ENCODE measurements at regions not wholly inside any gene's neighbourhood (a gene's known extent, or its start where the extent isn't known, plus 50 kb on each side); places are given as distances from the start of the nearest gene placed in this dataset.

GRCh38 chr4:183393446-183393845 is 51.0 kb upstream of the CDKN2AIP start:
- intact Hi-C loops (cut with micrococcal nuclease) (no loop called here), dilution Hi-C loops (cut with HindIII; ENCODE audit: low sequenced_read_pairs, unreplicated experiment) (no loop called here), in situ Hi-C loops (cut with MboI; ENCODE audit: low sequenced_read_pairs) (loop anchor here (10.0 kb wide), 1 partner anchor 449 kb away; no protein-coding TSS in a partner anchor)
- ChIA-PET CTCF (interaction anchor here (0.6 kb wide), 1 partner anchor 21 kb away, joined by 5 read pairs; no protein-coding TSS in a partner anchor), POLR2A (ENCODE audit: unreplicated experiment) (no interaction called here)
- ATAC-seq (ENCODE audit: low read depth) (no peak), DNase-seq (no peak)
- no peak overlapping the region for H3K18ac ChIP-seq (ENCODE audit: low read depth, low read length)
- no peaks in the 10 kb centered on the region for H3K9me3 ChIP-seq (ENCODE audit: control insufficient read depth, insufficient read depth, low read length)
- H4K20me1 ChIP-seq (ENCODE audit: insufficient read depth, low read length), result no peaks in the 10 kb centered on the region
- no CpG with 5 or more reads among the region's 5 CpGs for WGBS, 2 experiments (ENCODE audit: extremely low coverage in 2 of 2, insufficient read length in 1 of 2)
- H2AFZ ChIP-seq (replicated peaks; ENCODE audit: low read length, poor library complexity), result no peak overlapping the region
- H3K23ac ChIP-seq (ENCODE audit: low read depth, low read length), result no peak overlapping the region
- no peak overlapping the region for H2BK20ac ChIP-seq (ENCODE audit: low read depth, low read length)
- H3K14ac ChIP-seq (replicated peaks; ENCODE audit: low read depth, low read length), result no peak overlapping the region
- no peak overlapping the region for H3K9ac ChIP-seq (ENCODE audit: low read depth, low read length)
- H3K9me1 ChIP-seq (ENCODE audit: insufficient read depth, low read length), result no peaks in the 10 kb centered on the region
- H2AK9ac ChIP-seq (replicated peaks; ENCODE audit: low read depth, low read length, poor library complexity), result no peak overlapping the region
- no TSS peak for BruUV-seq (replicated peaks)
- H2BK120ac ChIP-seq (ENCODE audit: low read depth, low read length), result no peak overlapping the region
- no peak overlapping the region for H2BK5ac ChIP-seq (ENCODE audit: low read depth, low read length, poor library complexity, severe bottlenecking)
- H3K4ac ChIP-seq (ENCODE audit: low read depth, low read length), result no peak overlapping the region
- no peak overlapping the region for H3K27ac ChIP-seq (ENCODE audit: insufficient read depth, low read length)
- no peaks in the 10 kb centered on the region for H3K36me3 ChIP-seq (ENCODE audit: control insufficient read depth, insufficient read depth, low read length)
- H4K91ac ChIP-seq (ENCODE audit: insufficient read depth, low read depth, low read length), result no peak overlapping the region
- no peak overlapping the region for H3K4me2 ChIP-seq (ENCODE audit: low read depth, low read length)
- no peak overlapping the region for H4K5ac ChIP-seq (ENCODE audit: low read depth, low read length)
- H3K4me1 ChIP-seq (ENCODE audit: control insufficient read depth, insufficient read depth, low read length), result peaks cover 3% of the 10 kb centered on the region; the same call in 1 of the 2 replicates
- no peak overlapping the region for H3K4me3 ChIP-seq (ENCODE audit: insufficient read depth, low read depth, low read length)
- H2AK5ac ChIP-seq (ENCODE audit: low read depth, low read length), result no peak overlapping the region
- peaks cover 26% of the 10 kb centered on the region for H3K27me3 ChIP-seq (ENCODE audit: control insufficient read depth, insufficient read depth, low read length)
- H3K56ac ChIP-seq (ENCODE audit: extremely low read depth, insufficient read depth, low read length), result no peak overlapping the region
- H3K79me1 ChIP-seq (ENCODE audit: low read depth in 1 of 2, low read length in 2 of 2), result no peaks in the 10 kb centered on the region
- H2BK15ac ChIP-seq (ENCODE audit: low read depth, low read length), result no peak overlapping the region
- no peak for TF ChIP-seq MAFK (IDR thresholded peaks at IDR 0.05; ENCODE audit: low read depth, low read length)
- TF ChIP-seq CTCF (conservative IDR thresholded peaks at IDR 0.05; ENCODE audit: low read depth, low read length), result no peak
- no peak for TF ChIP-seq CEBPB (IDR thresholded peaks at IDR 0.05; ENCODE audit: low read depth, low read length)
- no peak for TF ChIP-seq SMC3 (IDR thresholded peaks at IDR 0.05; ENCODE audit: low read depth, low read length)
- TF ChIP-seq BHLHE40 (IDR thresholded peaks at IDR 0.05; ENCODE audit: low read depth, low read length), result no peak
- no peak for TF ChIP-seq CHD1 (IDR thresholded peaks at IDR 0.05; ENCODE audit: low read depth, low read length)
- TF ChIP-seq USF2 (IDR thresholded peaks at IDR 0.05; ENCODE audit: low read depth, low read length), result no peak
- no peak overlapping the region for H4K8ac ChIP-seq (ENCODE audit: low read depth in 2 of 2, low read length in 2 of 2)
